ENCODE measurements at regions not wholly inside any gene's neighbourhood (a gene's known extent, or its start where the extent isn't known, plus 50 kb on each side); places are given as distances from the start of the nearest gene placed in this dataset.

DNA sequence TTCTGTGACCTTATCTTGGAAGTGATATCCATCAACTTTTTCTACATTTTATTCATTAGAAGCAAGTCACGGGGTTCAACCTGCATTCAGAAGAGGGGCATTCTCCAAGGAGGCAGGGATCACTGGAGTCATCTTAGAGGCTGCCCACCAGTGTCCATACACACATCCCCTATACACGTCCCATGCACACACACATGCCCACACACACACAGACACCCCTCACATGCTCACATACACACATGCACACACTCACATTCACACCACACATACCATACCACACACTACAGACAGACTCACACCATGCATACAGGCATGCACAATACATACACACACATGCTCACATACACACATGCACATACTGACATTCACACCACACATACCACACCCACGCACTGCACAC, 884.7 kb downstream of the TBC1D22A start:
- DNase-seq (ENCODE audit: low read depth in 2 of 2, low spot score in 1 of 2) = no peak

DNA sequence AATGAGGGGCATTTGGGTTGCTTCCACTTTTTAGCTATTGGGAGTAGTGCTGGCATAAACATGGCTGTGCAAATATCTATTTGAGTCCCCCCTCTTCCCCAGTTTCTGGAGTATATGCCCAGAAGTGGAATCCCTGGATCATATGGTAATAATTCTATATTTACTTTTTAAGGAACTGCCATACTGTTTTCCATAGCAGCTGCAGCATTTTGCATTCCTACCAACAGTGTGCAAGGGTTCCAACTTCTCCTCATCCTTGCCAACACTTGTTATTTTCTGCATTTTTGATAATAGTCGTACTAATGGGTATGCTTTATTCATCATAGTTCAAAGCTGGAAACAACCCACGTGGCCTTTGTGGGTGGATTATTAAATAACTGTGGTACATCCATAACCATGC, 883.5 kb downstream of the TBC1D22A start:
- DNase-seq (ENCODE audit: low read depth in 2 of 2, low spot score in 1 of 2) = no peak

DNA sequence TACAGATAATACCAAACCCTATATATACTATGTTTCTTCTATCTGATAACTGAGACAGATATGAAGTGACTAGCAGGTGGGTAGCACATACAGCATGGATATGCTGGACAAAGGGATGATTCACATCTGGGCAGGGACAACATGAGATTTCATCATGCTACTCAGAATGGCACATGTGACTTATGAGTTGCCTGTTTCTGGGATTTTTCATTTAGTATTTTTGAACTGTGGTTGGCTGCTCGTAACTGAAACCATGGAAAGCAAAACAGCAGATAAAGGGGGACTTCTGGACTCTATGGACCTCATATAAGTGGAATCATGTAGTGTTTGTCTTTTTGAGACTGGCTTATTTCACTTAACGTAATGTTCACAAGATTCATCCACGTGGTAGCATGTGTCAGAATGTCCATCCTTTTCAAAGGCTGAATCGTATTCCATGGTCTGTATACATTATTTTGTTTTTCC, 883.0 kb downstream of the TBC1D22A start:
- no peak for DNase-seq (ENCODE audit: low read depth in 2 of 2, low spot score in 1 of 2)

DNA sequence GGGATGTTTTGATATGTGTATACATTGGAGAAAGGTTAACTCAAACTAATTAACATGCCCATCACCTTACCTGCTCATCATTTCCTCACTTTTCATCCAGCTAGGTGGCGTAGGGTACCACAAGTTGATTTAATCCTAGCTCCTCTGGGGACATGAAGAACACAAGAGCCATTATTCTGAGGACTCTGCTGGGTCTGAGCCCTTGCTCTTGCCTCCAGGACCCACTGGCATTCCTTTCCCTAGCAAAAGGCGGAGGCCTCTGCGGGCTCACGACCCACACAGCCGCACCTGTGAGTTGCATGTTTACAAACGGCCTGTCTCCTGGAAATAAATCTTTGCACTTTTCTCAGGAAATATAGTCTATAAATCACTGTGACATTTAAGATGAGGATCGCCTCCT, 871.9 kb downstream of the TBC1D22A start:
- DNase-seq (ENCODE audit: low read depth in 2 of 2, low spot score in 1 of 2) = no peak

DNA sequence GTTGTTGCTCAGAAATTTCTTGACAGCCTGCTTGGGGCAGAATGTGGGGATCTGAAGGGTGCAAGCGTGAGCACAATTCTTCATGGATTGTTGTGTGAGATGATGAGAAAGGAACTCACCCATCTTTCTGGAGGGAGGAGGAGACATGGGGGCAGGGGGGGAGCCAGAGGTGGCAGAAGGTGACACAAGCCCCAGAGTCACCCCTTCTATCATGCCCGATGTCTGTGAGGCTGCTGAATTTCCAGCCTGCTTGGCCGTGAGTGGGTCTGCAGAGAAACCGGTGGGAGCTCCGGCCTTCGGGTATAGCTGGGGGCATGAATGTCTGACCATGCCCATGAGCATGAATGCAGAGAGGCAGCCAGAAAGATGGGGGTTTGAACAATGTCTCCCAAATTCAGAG, 870.7 kb downstream of the TBC1D22A start:
- DNase-seq (ENCODE audit: low read depth in 2 of 2, low spot score in 1 of 2) = no peak

DNA sequence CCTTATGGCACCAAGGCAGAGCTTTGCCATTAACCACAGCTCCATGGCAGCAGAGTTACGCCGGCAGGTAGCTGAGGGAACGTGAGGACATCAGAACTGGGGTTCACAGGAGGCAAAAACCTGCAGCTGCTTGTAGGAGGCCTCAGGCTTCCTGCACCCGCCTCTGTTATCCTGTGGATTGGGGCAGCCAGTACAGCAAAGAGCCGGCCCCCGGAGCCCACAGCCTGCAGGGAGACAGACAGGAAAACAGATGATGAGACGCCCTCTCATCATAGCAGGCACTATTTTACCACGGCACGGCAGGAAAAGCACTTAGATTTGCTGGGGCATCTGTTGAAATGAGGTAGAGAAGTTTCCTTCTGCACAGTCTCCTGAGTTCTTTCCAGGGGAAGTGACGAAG, 870.3 kb downstream of the TBC1D22A start:
- DNase-seq (ENCODE audit: low read depth in 2 of 2, low spot score in 1 of 2) = no peak

DNA sequence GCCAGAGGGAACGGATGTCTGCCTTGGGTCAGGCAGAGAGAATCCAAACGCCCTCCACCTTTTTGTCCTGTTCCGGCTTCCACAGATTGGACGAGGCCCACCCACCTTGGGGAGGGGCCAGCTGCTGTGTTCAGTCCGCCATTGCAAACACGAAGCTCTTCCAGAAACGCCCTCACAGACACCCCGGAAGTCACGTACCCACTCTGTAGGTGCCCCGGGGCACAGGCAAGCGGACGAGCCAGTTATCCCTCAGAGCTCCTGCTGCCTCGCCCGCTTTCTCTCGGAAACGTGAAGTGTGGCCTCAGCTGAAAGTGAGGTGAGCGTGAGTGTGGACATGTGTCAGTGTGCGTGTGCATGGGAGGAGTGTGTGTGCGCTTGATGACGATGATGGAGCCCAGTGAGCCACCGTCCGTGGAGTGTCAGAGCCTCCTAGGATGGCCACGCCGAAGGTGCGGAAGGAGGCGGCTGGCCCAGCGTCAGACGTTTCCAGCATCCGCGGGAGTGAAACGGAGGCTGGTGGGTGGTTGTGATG, 869.2 kb downstream of the TBC1D22A start:
- DNase-seq (ENCODE audit: low read depth in 2 of 2, low spot score in 1 of 2) = no peak

DNA sequence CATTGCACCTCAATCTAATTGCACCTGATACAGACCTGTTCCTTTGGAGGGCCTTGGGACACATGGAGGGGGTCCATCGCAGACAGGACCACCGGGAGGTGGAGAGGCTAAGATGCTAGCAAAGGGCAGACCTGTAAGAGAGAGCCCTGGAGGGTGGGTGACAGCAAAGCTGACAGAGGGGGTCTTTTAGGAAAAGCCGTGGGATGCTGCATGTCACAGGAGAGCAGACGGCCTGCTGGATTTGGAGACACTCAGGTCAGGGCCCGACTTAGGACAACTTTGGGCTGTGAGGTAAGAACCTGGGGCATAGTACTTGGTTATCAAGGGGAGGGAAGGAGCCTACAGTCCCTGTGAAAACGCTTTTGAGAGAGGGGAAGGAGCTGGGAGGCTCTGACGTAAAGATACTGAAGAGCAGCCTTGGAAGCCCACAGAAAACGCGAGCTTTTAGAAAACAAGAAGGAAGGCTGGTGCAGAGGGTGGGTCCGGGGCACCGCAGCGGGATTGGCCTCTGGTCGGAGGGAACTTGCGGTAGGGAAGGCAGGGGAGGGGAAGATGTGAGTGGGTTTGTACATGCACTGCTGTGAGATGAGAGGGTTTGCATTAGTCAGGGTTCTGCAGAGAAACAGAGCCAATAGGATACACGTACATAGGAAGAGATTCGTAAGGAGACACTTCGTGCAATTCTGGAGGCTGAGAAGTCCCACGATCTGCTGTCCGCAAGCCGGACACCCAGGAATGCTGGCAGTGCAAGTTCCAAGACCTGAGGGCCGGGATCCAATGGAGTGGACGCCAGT, 868.5 kb downstream of the TBC1D22A start:
- DNase-seq (ENCODE audit: low read depth in 2 of 2, low spot score in 1 of 2) = no peak

DNA sequence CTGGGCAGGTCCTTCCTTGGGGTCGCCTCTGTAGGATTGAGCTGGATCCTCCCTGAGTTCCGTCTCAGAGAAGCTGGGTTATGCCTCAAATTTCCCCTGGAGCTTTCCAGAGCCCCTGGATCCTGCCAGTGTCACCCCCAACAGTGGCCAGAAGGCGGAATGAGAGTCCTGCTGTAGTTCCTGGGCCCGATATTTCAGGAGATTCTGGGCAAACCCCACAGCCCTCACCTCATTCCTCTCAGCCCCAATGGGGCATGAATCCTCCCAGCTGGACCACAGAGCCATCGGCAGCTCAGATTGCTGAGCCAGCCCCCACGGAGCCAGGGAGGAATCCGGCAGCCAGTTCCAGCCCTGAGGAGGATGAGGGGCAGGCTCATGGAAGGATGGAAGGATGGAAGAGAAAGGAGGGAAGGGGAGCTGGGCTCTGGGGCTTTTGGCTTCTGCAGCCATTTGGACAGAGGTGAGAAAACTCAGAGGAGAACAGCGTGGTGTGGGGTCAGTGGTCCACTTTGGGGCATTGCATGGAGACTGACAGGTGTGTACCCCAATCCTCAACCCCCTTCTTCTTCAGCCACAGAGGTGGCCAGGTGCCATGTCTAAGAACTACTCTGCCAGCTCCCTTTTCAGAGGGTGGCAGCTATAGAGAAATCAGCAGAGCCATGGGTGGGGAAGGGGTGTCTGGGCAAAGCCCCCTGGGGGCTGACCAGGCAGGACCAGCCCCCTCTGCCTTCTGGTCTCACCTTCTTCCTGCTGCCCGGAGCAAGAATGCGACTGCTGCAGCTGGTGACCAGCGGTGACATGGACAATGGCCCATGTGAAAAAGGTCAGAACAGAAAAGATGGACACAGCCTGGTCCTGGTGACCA, 867.6 kb downstream of the TBC1D22A start:
- DNase-seq (ENCODE audit: low read depth in 2 of 2, low spot score in 1 of 2) = no peak

DNA sequence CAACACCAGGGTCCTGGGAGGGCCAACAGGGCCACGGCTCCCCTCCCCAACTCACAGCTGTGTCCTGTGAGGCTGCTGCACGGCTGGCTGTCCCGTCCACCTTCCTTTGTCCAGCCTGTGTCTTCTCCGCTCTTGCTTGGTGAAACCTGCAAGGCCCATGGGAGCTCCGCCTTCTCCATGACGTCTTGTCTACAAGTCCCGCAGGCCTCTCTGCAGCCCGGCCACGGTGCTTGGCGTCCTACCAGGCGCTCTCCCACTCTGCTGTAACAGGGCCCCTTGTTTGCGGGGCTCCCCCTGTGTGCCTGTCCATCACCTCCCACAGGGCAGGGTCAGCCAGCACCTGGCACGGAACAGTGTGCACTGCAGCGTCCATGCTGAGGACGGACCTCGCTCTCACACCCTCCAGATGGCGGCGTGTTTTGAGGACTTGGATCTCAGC, 866.8 kb downstream of the TBC1D22A start:
- no peak for DNase-seq (ENCODE audit: low read depth in 2 of 2, low spot score in 1 of 2)

DNA sequence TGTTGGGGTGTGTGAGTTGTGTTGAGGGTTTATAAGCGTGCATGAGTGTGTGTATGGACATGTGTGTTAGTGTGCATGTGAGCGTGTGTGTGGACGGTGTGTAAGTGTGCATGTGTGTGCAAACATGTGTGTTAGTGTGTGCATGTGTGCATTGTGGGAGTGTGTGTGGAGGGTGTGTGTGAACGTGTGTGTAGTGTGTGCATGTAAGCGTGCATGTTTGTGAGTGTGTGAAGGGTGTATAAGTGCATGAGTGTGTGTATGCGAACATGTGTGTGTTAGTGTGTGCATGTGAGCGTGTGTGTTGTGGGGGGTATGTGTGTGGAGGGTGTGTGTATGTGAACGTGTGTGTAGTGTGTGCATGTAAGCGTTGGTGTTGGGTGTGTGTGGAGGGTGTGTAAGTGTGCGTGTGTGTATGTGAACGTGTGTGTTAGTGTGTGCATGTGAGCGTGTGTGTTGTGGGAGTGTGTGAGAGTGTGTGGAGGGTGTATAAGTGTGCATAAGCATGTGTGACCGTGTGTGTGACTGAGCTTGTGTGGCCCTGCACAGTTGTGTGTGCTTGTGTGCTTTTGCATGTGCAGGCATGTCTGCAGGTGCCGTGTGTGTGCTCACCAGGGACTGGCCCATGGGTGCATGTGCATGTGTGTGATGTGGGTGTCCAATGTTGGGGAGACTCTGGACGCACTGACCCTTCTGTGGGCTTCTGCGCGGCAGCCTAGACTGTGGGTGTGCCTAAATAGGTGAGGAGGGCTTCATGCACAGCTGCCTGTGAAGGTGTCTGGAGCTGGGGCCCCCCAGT, 866.2 kb downstream of the TBC1D22A start:
- no peak for DNase-seq (ENCODE audit: low read depth in 2 of 2, low spot score in 1 of 2)

DNA sequence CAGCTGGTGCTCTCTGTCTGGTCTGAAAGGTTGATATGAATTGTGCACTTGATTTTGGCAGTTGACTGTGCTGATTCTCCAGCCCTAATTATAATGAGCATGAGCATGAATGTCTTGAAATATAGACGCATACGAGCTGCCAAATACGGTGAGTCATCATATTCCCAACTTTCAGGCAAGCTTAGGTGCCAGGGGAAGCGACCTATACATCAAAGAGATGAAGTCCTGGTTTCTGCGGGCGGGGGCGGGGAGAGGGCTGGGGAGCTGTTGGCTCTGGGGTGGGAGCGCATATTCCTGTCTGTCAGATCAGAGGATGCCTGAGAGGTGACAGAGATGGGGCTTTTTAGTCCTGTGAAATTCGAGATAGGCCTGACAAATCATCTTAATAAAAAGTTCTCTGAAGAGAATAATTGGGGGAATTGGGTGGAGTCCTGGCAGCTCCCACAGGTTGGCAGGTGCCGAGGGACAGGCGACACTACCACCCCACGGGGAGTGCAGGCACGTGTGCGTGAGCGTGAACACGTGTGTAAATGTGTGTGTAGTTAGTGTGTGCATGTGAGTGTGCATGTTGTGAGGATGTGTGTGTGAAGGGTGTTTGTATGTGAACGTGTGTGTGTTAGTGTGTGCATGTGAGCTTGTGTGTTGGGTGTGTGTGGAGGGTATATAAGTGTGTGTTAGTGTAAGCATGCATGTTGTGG, 865.3 kb downstream of the TBC1D22A start:
- no peak for DNase-seq (ENCODE audit: low read depth in 2 of 2, low spot score in 1 of 2)

DNA sequence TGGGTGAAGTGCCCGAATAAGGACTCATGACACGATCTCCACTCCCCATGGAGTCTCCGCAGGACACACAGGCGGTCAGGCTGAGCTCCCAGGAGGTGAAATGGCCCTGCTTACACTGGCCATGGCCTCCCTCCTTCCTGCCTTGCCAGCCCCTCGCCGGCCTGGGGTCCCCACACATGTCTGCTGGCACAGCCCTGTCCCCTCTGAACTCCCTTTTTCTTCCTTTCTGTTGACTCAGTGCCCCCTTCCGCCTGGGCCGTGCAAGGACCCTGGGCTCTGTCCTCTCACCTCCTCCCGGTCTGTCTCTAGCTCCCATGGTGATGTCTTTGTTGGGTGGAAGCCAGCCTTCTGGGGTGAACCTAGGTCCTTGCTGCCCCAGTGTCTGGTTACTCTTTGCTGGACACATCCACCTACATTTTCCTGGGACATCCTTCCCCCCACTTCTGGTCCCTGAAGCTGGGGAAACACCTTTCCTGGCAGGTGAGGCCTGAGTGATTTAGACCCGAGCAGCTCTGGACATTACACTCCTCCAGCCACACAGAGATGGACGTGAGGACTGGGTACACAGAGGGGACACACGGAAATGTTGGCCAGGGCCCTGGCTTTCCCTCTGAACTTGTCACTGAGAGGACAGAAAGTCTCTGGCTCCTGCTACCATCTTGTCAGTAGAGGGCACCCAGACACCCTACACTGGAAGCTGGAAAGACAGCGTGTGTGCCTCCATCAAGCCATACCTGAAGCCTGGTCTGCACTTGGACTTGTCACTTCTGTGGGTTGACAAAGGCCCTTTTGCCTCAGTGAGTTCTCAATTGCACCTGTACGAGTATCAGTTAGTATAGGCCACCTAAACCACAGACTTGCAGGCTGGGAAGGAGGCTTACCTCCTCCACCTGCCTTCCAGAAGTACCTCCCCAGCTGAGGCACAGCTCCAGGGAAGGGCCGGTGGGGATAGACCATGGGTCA, 864.3 kb downstream of the TBC1D22A start:
- no peak for DNase-seq (ENCODE audit: low read depth in 2 of 2, low spot score in 1 of 2)

DNA sequence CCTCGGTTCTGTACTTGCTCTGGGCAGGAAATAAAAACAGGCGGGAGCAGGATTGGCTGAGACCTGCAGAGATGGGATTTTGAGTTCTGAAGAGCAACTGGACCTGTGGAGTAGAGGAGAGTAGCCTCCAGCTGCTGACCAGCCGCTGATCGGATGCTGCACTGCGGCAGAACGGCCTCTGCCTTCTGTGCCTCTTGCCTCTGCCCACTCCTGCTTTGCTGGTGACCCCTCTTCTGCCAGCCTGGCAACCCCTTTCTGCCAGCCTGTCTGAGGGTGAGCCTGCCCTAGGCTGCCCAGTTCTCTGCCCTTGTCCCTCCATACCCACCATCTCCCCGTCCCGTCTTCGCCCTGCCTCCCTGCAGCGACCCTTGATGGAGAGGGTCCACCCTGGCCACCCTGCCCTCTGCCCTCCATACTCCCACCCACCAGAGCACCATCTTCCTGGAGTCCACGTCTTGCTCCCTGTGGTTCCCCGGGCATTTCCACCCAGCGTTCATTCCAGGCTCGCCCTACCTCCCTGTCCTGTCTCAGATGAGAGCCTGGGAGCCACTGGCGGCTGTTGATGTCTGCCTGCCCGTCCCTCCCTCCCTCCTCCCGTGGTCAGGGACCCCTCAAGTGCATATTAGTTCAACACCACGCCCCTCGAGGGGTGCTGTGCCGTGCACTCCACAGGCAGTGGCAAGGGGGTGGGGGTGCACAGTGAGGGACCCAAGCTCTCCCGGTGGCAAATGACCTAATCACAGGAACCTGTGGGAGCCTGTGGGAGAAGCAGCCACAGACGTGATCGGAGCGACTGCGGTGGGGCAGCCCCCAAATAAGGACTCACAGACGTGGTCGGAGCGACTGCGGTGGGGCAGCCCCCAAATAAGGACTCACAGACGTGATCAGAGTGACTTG, 863.3 kb downstream of the TBC1D22A start:
- no peak for DNase-seq (ENCODE audit: low read depth in 2 of 2, low spot score in 1 of 2)

DNA sequence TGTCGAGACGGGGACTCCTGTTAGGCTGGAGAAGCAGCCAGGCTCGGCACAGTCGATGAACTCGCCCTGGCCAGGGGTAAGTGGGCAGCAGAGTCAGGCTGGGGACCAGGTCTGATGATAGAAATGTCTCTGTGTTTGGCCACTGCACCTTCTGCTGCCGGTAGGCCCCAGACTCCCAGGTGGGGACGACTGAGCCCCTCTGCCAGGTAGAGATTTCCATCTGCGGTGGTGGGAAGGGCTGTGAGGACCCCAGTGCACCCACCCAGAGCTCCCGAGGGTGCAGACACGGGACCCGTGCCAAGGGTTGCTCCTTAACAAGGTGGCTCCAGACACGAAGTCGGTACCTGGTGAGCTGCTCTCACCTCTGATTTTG, 862.5 kb downstream of the TBC1D22A start:
- no peak for DNase-seq (ENCODE audit: low read depth in 2 of 2, low spot score in 1 of 2)

DNA sequence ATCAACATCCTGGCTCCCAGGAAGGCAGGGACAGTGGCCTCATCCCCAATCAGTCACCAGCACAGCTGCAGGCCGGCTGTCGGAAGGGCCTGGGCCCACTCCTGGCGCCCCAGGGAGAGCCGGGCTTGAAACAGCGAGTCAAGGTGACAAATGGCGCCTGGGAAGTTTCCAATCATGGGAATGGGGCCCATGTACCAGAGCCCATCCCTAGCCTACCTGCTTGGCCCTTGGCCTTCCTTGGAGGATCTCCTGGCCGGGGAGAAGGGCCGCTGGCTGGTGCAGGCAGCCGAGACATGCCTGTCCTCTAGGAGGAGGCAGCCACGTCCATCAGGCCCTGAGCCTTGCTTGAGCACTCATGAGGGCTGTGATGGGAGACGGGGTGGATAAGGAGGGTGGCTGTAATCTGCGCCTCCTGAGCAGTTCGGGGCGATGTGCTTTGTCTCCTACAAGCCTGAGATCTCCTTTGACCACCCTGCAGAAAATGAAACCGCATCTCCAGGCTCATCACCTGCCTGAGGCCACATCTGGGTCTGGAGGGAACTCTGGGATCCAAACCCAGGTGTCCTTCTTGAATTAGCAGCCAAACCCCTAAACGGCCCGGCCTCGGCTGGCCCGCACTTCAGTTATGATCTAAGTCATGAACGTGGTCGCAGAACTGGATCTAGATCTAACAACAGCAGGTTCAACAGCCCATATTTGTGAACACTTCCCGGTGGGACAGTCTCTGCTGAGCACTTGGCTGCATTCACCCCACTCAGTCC, 862.0 kb downstream of the TBC1D22A start:
- DNase-seq (ENCODE audit: low read depth in 2 of 2, low spot score in 1 of 2) = no peak

DNA sequence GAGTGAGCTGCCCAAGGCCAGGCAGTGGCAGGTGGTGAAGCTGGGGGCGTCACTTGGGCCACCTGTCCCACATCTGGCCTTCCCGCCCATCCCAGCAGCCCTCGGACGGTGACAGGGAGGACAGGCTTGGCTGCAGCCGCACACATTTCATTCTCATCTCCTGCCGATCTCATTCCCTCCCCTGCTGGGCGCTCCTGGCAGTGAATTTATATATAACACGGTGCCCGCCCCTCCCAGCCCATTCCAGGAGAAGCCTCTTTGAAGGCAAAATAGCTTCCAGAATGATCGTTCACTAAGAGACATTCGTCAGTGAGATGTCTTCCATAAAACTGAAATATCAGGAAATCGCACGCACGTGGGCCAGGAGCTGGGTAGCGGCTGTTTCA, 861.3 kb downstream of the TBC1D22A start:
- no peak for DNase-seq (ENCODE audit: low read depth in 2 of 2, low spot score in 1 of 2)

Data from stimulated activated CD8-positive, alpha-beta memory T cell treated with anti-CD3 and anti-CD28 coated beads, Interleukin-4, amount 100 ng/mL, for 4 hours (primary cell).